ENCODE measurements at regions not wholly inside any gene's neighbourhood (a gene's known extent, or its start where the extent isn't known, plus 50 kb on each side); places are given as distances from the start of the nearest gene placed in this dataset.

DNA sequence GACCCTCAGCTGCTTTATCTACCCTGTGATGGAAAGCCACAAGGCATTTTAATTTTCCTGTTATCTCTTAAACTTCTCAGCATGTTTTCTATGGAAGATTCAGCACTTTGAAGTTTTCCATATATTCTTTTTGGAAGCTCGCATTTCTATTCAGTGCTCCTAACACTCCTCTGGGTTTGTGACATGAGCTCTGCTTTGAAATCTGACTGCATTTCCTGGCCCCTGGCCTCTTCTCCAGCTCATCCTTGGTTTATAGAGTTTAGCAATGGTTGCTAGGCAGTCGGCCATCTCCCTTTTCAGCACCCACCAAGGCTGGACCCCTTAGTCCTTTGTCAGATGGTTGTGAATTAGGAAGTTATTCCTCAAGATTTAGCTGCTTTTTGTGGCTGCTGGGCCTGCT, 150.6 kb downstream of the KCNA5 start:
- H3K9me3 ChIP-seq: no peaks in the 10 kb centered on the region
- DNase-seq: no peak
- peaks cover 0 to 8% (median 2%) of the 10 kb centered on the region in 3 donors for H3K27me3 ChIP-seq
- TF ChIP-seq, protein P1, sequence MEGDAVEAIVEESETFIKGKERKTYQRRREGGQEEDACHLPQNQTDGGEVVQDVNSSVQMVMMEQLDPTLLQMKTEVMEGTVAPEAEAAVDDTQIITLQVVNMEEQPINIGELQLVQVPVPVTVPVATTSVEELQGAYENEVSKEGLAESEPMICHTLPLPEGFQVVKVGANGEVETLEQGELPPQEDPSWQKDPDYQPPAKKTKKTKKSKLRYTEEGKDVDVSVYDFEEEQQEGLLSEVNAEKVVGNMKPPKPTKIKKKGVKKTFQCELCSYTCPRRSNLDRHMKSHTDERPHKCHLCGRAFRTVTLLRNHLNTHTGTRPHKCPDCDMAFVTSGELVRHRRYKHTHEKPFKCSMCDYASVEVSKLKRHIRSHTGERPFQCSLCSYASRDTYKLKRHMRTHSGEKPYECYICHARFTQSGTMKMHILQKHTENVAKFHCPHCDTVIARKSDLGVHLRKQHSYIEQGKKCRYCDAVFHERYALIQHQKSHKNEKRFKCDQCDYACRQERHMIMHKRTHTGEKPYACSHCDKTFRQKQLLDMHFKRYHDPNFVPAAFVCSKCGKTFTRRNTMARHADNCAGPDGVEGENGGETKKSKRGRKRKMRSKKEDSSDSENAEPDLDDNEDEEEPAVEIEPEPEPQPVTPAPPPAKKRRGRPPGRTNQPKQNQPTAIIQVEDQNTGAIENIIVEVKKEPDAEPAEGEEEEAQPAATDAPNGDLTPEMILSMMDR (IDR thresholded peaks at IDR 0.05): no peak
- no peak for TF ChIP-seq POLR2A (IDR thresholded peaks at IDR 0.05)
- 60 to 85% (median 81%) methylated on average over 2 of the region's 2 CpGs for WGBS, 5 donors
- intact Hi-C loops (cut with DNase I; ENCODE audit: low total_unique reads): loop anchor here (10.0 kb wide), 1 partner anchor 250 kb away; no protein-coding TSS in a partner anchor
- no peaks in the 10 kb centered on the region for H3K36me3 ChIP-seq
- H3K4me3 ChIP-seq: no peak overlapping the region
- no peak overlapping the region for H3K27ac ChIP-seq
- no peaks in the 10 kb centered on the region for H3K4me1 ChIP-seq

DNA sequence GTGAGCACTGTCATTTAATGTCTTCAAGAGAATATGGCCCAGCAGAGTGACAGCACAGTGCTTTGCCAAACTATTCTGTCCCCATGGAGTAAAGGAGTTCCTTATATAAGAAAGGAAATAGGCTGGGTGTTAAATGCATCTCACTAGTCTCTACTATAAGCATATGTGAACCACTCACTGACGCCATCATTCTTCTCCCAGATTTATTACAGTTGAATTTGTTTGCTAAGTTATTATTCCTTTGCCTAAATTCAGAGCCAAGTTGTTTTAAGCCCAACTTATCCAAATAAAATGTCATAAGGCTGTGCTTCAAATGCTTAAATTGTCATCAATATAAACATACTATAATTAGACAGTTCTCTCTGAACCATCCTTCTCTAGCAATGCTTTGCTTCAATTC, 151.6 kb downstream of the KCNA5 start:
- 50 to 85% (median 68%) methylated on average over 1 of the region's 1 CpG for WGBS, 5 donors
- H3K36me3 ChIP-seq: no peaks in the 10 kb centered on the region
- H3K27me3 ChIP-seq: peaks cover 0 to 15% (median 8%) of the 10 kb centered on the region in 3 donors
- intact Hi-C loops (cut with DNase I; ENCODE audit: low total_unique reads): loop anchor here (10.0 kb wide), 1 partner anchor 250 kb away; no protein-coding TSS in a partner anchor
- no peak overlapping the region for H3K27ac ChIP-seq
- no peak for DNase-seq
- no peak for TF ChIP-seq EP300 (IDR thresholded peaks at IDR 0.05)
- no peak for TF ChIP-seq POLR2AphosphoS5 (IDR thresholded peaks at IDR 0.05)
- TF ChIP-seq, protein P1 (IDR thresholded peaks at IDR 0.05): no peak
- TF ChIP-seq POLR2A (IDR thresholded peaks at IDR 0.05): no peak
- H3K9me3 ChIP-seq: no peaks in the 10 kb centered on the region
- H3K4me3 ChIP-seq: no peak overlapping the region
- no peaks in the 10 kb centered on the region for H3K4me1 ChIP-seq

DNA sequence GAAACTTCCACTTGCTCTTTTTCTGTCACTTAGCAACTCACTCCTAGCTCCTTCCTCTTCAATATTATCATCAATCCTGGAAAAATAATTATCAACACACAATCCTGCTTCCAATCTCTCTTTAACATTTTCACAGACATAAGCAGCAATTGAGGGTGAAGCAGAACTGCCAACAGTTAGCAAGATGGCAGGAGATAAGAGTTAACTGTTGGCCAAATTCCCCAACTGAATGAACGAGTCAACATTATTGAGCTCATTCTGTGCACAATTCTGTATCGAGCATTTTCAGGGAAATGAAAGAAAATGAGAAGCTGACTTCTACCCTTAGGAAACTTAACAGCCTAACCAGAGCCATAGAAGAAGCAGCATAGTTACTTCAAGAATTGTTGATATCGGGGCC, 152.0 kb downstream of the KCNA5 start:
- 63 to 72% (median 64%) methylated on average over 3 of the region's 3 CpGs for WGBS, 5 donors
- TF ChIP-seq, protein P1 (IDR thresholded peaks at IDR 0.05): no peak
- TF ChIP-seq EP300 (IDR thresholded peaks at IDR 0.05) (no peak), POLR2AphosphoS5 (IDR thresholded peaks at IDR 0.05) (no peak), POLR2A (IDR thresholded peaks at IDR 0.05) (no peak)
- peaks cover 0 to 19% (median 8%) of the 10 kb centered on the region in 3 donors for H3K27me3 ChIP-seq

DNA sequence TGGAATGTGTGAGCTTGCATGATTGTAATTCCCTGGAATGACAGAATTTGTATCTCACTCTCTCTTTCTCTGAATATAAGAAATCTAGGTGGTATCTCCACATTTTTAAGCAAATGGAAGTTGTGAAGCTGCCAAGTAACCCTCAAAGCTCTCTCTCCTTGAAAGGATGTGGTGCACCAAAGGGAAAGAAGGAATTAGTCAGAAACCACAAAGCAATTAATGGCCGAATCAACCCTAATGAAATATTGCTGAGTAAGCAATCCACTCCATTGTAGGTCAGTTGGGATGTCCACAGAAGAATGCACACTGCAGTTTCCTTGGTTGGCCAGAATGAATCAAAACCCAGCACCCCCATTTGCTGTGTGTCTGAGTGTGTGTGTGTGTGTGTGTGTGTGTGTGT, 153.5 kb downstream of the KCNA5 start:
- DNase-seq: no peak
- 21 to 72% (median 53%) methylated on average over 1 of the region's 1 CpG for WGBS, 5 donors
- intact Hi-C loops (cut with DNase I; ENCODE audit: low total_unique reads): loop anchor here (10.0 kb wide), 1 partner anchor 248 kb away; no protein-coding TSS in a partner anchor
- peaks cover 0 to 5% (median 0%) of the 10 kb centered on the region in 4 donors for H3K4me1 ChIP-seq
- no peaks in the 10 kb centered on the region for H3K9me3 ChIP-seq
- H3K27me3 ChIP-seq: peaks cover 0 to 33% (median 8%) of the 10 kb centered on the region in 3 donors
- H3K27ac ChIP-seq: no peak overlapping the region
- H3K36me3 ChIP-seq: no peaks in the 10 kb centered on the region
- TF ChIP-seq, protein P1 (IDR thresholded peaks at IDR 0.05): no peak
- TF ChIP-seq POLR2AphosphoS5 (IDR thresholded peaks at IDR 0.05): no peak
- no peak for TF ChIP-seq POLR2A (IDR thresholded peaks at IDR 0.05)
- TF ChIP-seq EP300 (IDR thresholded peaks at IDR 0.05): no peak
- H3K4me3 ChIP-seq: no peak overlapping the region

More for the DNA sequence above, 152.0 kb downstream of the KCNA5 start:
- no peak for DNase-seq
- Histone ChIP-seq H3K4me1 (peaks cover 0 to 4% (median 0%) of the 10 kb centered on the region in 4 donors), H3K36me3 (no peaks in the 10 kb centered on the region), H3K27ac (no peak overlapping the region), H3K4me3 (no peak overlapping the region), H3K9me3 (no peaks in the 10 kb centered on the region)
- intact Hi-C loops (cut with DNase I; ENCODE audit: low total_unique reads): loop anchor here (10.0 kb wide), 1 partner anchor 249 kb away; no protein-coding TSS in a partner anchor

All from stomach (tissue), 8 donors.